ENCODE measurements at regions not wholly inside any gene's neighbourhood (a gene's known extent, or its start where the extent isn't known, plus 50 kb on each side); places are given as distances from the start of the nearest gene placed in this dataset.

- TF ChIP-seq POLR2A (IDR thresholded peaks at IDR 0.05) (no peak), CTCF (IDR thresholded peaks at IDR 0.05) (no peak)
Measured at GRCh38 chr6:105588123-105588710, 185.3 kb upstream of the PREP start.
